ENCODE measurements at regions not wholly inside any gene's neighbourhood (a gene's known extent, or its start where the extent isn't known, plus 50 kb on each side); places are given as distances from the start of the nearest gene placed in this dataset.

- no peak for TF ChIP-seq POLR2A (IDR thresholded peaks at IDR 0.05)
- TF ChIP-seq, protein P1, sequence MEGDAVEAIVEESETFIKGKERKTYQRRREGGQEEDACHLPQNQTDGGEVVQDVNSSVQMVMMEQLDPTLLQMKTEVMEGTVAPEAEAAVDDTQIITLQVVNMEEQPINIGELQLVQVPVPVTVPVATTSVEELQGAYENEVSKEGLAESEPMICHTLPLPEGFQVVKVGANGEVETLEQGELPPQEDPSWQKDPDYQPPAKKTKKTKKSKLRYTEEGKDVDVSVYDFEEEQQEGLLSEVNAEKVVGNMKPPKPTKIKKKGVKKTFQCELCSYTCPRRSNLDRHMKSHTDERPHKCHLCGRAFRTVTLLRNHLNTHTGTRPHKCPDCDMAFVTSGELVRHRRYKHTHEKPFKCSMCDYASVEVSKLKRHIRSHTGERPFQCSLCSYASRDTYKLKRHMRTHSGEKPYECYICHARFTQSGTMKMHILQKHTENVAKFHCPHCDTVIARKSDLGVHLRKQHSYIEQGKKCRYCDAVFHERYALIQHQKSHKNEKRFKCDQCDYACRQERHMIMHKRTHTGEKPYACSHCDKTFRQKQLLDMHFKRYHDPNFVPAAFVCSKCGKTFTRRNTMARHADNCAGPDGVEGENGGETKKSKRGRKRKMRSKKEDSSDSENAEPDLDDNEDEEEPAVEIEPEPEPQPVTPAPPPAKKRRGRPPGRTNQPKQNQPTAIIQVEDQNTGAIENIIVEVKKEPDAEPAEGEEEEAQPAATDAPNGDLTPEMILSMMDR (IDR thresholded peaks at IDR 0.05): no peak
Observed at GRCh38 chr16:75864243-75864642, 138.0 kb upstream of the CPHXL start.
